ENCODE measurements at regions not wholly inside any gene's neighbourhood (a gene's known extent, or its start where the extent isn't known, plus 50 kb on each side); places are given as distances from the start of the nearest gene placed in this dataset.

DNA sequence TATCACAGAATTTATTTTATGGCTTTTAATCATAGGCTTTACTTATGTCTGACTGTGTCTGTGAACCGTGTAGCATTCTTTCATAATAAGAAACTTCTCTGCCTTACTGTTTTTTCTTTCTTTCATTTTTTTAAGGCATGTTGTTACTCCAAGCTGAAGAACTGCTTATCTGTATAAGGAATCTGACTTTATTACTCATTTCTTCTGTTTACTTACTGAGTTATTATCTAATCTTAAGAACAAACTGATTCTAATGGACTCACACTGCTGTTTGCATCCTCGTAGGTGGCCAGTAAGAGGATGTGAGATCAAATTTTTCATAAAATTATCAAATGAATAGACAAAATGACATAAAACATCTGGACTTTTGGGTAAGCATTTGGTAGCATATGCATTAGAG, 54.7 kb upstream of the DNAJC1 start:
- Histone ChIP-seq H3K4me1 (replicated peaks in 1 of 2) (no peaks in the 10 kb centered on the region), H3K36me3 (replicated peaks in 1 of 2) (no peaks in the 10 kb centered on the region), H3K4me3 (no peak overlapping the region), H3K27ac (no peak overlapping the region), H3K9me3 (replicated peaks in 1 of 3) (no peaks in the 10 kb centered on the region), H3K27me3 (no peaks in the 10 kb centered on the region)
- intact Hi-C loops (cut with DNase I): no loop called here
- TF ChIP-seq, protein P1, sequence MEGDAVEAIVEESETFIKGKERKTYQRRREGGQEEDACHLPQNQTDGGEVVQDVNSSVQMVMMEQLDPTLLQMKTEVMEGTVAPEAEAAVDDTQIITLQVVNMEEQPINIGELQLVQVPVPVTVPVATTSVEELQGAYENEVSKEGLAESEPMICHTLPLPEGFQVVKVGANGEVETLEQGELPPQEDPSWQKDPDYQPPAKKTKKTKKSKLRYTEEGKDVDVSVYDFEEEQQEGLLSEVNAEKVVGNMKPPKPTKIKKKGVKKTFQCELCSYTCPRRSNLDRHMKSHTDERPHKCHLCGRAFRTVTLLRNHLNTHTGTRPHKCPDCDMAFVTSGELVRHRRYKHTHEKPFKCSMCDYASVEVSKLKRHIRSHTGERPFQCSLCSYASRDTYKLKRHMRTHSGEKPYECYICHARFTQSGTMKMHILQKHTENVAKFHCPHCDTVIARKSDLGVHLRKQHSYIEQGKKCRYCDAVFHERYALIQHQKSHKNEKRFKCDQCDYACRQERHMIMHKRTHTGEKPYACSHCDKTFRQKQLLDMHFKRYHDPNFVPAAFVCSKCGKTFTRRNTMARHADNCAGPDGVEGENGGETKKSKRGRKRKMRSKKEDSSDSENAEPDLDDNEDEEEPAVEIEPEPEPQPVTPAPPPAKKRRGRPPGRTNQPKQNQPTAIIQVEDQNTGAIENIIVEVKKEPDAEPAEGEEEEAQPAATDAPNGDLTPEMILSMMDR (IDR thresholded peaks at IDR 0.05): no peak
- TF ChIP-seq POLR2A (IDR thresholded peaks at IDR 0.05): no peak
- 48 to 63% (median 56%) methylated on average over 2 of the region's 2 CpGs for WGBS, 4 donors
- no peak for DNase-seq

DNA sequence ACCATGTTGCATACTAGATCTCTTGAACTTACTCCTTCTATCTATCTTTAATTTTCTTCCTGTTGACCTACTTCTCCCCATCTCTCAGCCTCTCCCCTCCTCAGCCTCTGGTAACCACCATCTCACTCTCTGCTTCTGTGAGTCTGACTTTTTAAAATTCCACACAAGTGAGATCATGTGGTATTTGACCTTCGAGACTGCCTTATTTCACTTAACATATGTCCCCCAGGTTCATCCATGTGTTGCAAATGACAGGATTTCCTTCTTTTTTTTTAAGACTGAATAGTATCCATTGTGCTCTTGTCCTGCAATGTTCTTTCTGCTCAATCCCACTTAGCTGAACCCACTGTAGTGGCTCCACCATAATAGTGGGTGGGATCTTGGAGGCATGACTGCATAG, 51.4 kb upstream of the DNAJC1 start:
- Histone ChIP-seq H3K27ac (no peak overlapping the region), H3K27me3 (no peaks in the 10 kb centered on the region), H3K9me3 (replicated peaks in 1 of 3) (no peaks in the 10 kb centered on the region), H3K4me3 (no peak overlapping the region), H3K36me3 (replicated peaks in 1 of 2) (no peaks in the 10 kb centered on the region), H3K4me1 (replicated peaks in 1 of 2) (no peaks in the 10 kb centered on the region)
- intact Hi-C loops (cut with DNase I): no loop called here
- no peak for DNase-seq
- TF ChIP-seq POLR2A (IDR thresholded peaks at IDR 0.05): no peak
- TF ChIP-seq, protein P1 (IDR thresholded peaks at IDR 0.05): no peak
- 25 to 64% (median 55%) methylated on average over 1 of the region's 1 CpG for WGBS, 4 donors
